ENCODE measurements at regions not wholly inside any gene's neighbourhood (a gene's known extent, or its start where the extent isn't known, plus 50 kb on each side); places are given as distances from the start of the nearest gene placed in this dataset.

DNA sequence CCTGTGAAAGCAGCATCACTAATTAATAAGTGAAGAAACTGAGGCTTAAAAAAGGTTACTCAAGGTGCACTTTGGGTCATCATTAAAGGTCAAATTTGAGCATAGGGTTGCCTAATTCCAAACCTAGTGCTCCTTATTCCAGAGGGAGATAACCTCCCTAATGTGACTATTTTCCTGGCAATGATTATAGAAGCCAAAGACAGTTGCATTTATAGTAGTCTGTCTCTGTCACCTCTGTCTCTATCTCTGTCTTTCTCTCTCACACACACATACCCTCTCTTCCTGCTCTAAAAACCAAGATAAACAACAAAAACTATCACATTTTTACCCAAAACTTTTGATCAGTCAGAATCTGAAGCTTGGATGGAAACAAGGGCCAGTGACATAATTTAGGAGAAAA lies 172.0 kb upstream of the LMCD1 start:
- TF ChIP-seq SIN3A (IDR thresholded peaks at IDR 0.05; ENCODE audit: borderline replicate concordance, insufficient read depth, low read depth, low read length) (no peak), POLR2AphosphoS5 (IDR thresholded peaks at IDR 0.05; ENCODE audit: low read depth, low read length) (no peak), TCF7L2 (IDR thresholded peaks at IDR 0.05; ENCODE audit: low read depth, low read length) (no peak)
- TF ChIP-seq, protein P1, sequence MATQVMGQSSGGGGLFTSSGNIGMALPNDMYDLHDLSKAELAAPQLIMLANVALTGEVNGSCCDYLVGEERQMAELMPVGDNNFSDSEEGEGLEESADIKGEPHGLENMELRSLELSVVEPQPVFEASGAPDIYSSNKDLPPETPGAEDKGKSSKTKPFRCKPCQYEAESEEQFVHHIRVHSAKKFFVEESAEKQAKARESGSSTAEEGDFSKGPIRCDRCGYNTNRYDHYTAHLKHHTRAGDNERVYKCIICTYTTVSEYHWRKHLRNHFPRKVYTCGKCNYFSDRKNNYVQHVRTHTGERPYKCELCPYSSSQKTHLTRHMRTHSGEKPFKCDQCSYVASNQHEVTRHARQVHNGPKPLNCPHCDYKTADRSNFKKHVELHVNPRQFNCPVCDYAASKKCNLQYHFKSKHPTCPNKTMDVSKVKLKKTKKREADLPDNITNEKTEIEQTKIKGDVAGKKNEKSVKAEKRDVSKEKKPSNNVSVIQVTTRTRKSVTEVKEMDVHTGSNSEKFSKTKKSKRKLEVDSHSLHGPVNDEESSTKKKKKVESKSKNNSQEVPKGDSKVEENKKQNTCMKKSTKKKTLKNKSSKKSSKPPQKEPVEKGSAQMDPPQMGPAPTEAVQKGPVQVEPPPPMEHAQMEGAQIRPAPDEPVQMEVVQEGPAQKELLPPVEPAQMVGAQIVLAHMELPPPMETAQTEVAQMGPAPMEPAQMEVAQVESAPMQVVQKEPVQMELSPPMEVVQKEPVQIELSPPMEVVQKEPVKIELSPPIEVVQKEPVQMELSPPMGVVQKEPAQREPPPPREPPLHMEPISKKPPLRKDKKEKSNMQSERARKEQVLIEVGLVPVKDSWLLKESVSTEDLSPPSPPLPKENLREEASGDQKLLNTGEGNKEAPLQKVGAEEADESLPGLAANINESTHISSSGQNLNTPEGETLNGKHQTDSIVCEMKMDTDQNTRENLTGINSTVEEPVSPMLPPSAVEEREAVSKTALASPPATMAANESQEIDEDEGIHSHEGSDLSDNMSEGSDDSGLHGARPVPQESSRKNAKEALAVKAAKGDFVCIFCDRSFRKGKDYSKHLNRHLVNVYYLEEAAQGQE (IDR thresholded peaks at IDR 0.05; ENCODE audit: insufficient read depth in 1 of 2, low read depth in 2 of 2, low read length in 1 of 2): no peak
- TF ChIP-seq, protein P2, sequence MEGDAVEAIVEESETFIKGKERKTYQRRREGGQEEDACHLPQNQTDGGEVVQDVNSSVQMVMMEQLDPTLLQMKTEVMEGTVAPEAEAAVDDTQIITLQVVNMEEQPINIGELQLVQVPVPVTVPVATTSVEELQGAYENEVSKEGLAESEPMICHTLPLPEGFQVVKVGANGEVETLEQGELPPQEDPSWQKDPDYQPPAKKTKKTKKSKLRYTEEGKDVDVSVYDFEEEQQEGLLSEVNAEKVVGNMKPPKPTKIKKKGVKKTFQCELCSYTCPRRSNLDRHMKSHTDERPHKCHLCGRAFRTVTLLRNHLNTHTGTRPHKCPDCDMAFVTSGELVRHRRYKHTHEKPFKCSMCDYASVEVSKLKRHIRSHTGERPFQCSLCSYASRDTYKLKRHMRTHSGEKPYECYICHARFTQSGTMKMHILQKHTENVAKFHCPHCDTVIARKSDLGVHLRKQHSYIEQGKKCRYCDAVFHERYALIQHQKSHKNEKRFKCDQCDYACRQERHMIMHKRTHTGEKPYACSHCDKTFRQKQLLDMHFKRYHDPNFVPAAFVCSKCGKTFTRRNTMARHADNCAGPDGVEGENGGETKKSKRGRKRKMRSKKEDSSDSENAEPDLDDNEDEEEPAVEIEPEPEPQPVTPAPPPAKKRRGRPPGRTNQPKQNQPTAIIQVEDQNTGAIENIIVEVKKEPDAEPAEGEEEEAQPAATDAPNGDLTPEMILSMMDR (IDR thresholded peaks at IDR 0.05): no peak
